ENCODE measurements at regions not wholly inside any gene's neighbourhood (a gene's known extent, or its start where the extent isn't known, plus 50 kb on each side); places are given as distances from the start of the nearest gene placed in this dataset.

DNA sequence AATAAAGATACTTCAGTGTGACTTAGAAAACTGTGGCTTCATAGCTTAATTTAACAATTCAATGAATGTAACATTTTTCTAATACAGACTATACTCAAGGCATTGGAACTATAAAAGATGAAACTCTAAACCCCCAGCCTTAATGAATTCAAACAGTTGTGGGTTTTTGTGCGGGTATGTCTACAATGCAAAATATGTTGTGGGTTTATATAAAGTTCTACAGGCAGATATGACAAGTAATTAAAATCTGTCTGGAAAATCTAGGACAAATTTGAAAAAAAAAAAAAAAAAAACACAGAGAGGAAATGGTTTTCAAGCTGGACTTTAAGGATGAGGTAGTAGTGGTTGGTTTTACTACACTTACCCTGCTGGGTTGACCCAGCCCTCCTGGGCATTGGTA is 467.5 kb upstream of the TLE4 start:
- DNase-seq (ENCODE audit: low read depth): no peak

GRCh38 chr9:79104951-79105350 is 466.8 kb upstream of the TLE4 start:
- DNase-seq (ENCODE audit: low read depth): no peak

GRCh38 chr9:79107911-79108676 is 463.7 kb upstream of the TLE4 start:
- DNase-seq (ENCODE audit: low read depth): no peak

DNA sequence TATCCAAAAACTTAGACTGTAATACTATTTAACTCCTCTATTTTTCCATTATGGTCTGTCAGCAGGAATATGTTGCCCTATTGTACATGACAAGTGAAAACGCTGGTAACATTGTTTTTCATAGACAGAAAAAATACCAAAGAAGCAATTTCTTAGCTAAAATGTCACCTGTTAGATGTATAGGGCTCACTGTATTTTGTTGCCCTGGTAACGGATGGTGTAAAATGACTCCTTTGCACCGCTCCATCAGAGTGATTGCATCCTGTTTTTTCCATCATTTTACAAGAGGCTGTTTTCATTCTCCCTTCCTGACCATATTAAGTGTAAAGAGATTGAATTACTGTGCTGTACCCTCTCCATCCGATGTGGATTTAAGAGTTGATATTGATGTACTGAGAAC is 460.1 kb upstream of the TLE4 start:
- DNase-seq (ENCODE audit: low read depth): no peak

DNA sequence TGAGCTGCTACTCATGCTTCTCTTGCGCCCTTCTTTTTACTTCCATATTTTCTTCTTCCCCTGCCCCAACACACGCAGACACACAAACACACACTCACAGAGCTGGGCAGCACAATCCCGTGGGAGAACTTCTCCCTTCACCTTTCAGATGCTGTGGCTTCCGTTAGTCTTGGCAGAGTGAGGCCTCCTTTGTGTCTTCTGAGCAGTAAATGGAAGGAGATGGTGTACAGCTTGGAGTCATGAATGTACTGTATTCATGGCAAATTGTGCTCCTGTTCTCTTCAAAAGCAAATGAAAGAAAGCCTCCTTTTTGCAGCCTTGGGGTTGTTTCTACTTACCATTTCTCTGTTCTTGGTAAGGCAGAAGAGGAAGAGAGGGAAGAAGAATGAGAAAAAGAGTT is 456.6 kb upstream of the TLE4 start:
- no peak for DNase-seq (ENCODE audit: low read depth)

DNA sequence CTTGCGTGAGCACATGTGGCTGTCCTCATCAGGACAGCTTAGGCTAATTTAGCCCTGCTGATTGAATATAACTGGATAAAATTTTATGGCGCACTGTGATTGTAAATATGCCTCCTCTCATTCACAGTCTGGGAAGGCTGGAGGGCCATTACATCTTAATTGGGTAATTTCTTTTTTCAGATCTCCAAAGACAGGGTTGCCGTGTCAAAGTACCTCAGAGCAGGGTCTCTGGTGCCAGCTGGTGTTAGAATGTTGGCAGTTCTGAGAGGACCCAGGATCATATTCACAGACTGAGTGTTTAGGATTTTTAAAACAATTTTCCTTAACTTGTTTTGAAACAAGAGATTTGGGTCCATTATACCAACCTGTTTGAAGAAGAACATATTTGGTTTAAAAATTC is 455.7 kb upstream of the TLE4 start:
- DNase-seq (ENCODE audit: low read depth): no peak

- no peak for DNase-seq (ENCODE audit: low read depth)
Measured at GRCh38 chr9:79116709-79117108, 455.1 kb upstream of the TLE4 start.

DNA sequence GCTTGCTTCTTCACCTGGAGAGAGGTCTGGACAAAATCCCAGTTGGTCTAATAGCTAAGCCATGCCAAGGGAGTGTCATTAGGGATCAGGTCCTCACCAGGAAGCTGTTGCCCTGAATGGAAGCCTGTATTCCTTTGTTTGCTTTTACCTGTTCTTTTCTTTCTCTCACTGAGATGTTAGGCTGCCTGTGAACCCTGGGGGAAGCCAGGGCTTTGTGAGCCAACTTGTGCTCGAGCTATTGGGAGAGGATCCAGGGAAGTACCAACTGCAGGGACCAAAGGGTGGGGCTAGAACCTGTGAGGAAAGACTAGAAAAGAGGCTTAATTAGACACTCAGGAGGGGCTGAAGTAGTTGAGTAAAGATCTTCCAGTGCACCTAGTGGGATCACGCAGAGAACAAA is 451.2 kb upstream of the TLE4 start:
- no peak for DNase-seq (ENCODE audit: low read depth)

- DNase-seq (ENCODE audit: low read depth): no peak
Measured at GRCh38 chr9:79120941-79121340, 450.8 kb upstream of the TLE4 start.

GRCh38 chr9:79123415-79123814 is 448.4 kb upstream of the TLE4 start:
- no peak for DNase-seq (ENCODE audit: low read depth)

DNA sequence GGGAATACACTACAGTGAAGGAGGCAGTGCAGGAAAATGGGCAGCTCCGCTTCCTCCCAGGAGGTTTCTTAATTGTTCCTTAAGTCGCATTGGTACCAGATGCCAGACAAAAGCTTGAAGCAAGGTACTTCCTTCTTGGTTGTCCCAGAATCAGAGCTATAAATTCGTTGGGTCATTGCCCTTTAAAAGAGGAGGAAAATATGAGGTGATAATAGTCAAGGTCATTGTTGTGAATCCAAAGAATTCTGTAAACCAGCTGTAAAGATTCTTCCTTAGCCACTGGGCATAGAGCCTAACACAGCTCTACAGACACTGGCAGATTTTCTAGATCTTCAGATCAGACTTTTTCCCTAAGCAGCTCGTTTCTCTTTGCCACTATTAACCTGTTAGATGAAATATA is 444.1 kb upstream of the TLE4 start:
- no peak for DNase-seq (ENCODE audit: low read depth)

DNA sequence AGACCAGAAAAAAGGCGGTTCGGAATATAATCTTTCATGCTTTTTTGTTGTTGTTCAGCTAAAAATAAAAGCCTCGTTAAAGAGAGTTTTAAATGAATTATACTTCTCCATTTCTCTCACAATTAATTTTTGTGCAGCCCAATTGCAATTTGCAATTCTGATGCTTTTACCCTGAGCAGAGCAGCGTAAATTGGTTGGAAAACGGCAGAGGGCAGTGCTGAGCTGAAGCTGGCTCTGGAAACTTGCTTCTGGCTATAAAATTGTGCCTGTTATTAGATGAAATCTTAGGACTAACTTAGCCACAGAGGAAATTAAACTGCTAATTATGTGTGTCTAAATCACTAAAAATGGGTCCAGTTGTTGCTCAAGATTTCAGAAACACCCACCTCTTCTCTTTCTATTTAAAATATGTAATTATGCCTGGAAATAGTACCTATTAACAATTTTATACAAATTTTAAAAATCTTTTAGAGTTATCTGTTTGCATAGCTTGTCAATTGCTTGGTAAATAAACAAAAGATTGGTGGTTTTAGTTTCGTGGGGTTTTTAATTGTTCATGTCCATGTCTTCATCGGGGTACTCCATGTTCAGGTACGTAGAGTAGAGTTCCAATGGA is 441.8 kb upstream of the TLE4 start:
- no peak for DNase-seq (ENCODE audit: low read depth)

GRCh38 chr9:79131246-79131774 is 440.5 kb upstream of the TLE4 start:
- DNase-seq (ENCODE audit: low read depth): no peak

GRCh38 chr9:79131824-79132377 is 439.9 kb upstream of the TLE4 start:
- DNase-seq (ENCODE audit: low read depth): no peak

DNA sequence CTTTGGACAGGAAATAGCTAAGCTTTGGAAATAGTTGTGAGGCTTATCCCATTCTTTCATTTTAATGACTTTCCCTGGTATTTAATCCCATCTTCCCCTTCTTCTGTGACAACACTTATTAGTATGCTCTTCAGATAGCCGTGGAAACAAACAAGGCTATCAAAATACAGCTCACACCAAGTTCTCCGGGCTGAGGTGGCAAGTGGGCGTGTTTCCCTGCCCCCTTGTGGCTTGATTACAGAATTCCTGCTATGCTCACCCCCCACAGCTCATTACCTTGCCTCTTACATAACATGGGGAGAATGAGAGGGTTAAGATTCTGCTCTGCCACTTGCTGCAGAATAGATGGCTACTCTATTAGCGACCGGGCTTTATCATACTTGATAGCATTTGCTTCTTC is 437.1 kb upstream of the TLE4 start:
- DNase-seq (ENCODE audit: low read depth): no peak

DNA sequence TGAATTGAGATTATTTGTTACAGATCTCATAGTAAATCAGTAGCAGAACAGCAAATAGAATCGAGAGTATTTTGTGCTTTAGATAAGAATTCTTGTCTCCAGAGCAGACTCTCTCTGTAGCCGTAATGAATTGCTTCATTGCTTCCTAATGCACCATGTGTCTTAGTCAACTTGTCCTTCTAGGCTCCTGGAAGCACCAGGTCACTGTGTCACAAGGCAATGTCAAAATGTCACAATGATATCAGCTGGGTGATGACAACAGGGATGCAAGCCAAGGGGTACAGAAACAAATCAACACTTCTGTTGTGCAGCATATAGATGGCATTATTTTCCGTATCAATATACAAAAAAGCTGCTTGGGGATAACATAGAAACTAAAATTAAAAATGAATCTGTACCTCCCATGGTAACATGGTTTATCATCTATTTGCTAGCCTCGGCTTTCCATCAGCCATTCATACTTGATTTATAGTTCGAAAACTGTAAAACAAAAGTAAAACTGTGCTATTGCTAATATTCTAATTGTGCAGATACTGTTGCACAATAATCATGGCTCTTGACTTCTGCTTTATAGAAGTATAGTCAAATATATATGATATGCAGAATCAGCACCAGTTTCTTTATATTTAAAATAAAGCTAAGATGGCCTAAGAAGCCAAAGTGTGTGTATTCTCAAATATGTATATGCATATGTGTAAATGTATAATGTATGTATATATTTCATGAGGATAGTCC is 435.9 kb upstream of the TLE4 start:
- DNase-seq (ENCODE audit: low read depth): no peak

DNA sequence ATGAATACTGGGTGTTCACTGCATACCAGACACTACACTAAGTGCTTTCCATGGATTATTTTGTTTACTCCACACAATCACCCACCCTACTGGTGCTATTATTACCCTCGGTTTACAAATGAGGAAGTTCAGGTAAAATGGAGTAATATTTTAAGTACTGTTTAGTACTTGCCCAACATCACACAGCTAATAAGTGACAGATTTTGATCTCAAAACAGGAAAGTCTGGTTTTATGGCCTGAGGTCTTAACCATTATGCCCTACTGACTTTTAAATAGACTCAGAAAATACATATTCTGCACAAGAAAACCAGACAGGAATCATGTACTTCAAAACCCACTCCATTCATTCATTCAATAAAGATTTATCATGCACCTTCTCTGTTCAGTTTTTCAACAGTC is 431.0 kb upstream of the TLE4 start:
- no peak for DNase-seq (ENCODE audit: low read depth)

DNA sequence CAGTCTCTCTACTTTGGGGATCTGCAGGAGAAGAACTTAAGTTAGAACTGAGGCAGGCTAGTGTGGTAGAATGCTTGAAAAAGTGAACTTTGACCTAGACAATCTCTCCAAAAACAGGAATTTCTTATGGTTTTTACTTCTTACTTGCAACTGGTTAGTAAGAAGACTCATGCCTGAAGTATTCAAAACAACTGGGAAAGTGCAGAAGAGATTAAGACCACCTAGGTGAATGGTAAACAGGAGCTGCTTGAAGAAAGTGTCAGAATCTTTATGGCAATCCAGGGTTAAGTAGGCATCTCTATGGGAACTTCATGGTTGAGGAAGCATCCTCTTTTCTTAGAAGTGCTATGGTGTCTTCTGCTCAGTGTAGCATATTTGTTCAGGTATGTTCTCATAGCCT is 428.6 kb upstream of the TLE4 start:
- no peak for DNase-seq (ENCODE audit: low read depth)

DNA sequence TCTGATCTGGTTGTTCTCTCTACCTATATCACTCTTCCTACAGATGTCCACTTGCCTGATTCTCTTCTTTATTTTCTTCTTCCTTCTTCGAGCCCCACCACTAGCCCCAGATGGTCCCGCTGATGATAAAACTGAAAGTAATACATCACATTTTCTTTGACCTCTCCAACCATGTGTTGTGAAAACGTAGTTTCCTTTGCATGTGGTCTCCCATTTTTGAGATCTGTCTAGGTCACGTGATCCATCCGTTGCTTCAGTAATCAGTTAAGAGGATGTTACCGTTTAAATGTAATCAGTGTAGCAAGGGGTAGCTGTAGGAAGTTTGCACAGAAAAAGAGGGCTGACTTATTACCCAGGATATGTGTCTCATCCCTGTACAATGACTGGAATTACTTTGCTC is 426.3 kb upstream of the TLE4 start:
- DNase-seq (ENCODE audit: low read depth): no peak

DNA sequence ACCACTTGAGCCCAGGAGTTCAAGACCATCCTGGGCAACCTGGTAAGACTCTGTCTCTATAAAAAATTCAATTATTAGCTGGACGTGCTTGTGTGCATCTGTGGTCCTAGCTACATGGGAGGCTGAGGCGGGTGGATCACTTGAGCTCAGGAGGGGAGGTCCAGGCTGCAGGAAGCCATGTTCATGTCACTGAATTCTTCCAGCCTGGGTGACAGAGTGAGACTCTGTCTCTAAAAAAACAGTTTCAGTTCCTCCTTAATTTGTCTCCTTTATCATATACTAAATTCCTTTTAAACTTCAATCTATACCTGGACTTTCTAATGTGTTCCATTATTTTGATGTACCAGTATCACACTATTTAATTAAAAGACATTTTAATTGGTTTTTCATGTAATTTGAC is 422.2 kb upstream of the TLE4 start:
- no peak for DNase-seq (ENCODE audit: low read depth)

DNA sequence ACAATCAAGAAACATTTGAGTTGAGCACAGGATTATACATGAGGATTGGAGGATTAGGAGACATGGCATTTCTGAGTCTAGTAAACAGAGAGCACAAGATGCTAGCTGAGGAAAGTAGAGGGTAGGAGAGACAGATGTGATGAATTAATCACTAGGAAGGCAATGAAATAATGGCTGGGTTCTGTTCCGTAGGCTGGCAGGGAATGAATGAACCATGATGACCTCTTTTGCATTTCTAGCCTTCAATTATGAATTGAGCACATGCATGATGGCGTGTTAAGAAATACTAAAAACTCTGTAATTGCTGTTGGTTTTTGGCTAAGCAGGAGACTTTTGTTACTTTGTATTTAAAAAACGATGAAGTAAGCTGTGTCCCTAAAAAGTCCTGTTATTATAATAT is 420.0 kb upstream of the TLE4 start:
- DNase-seq (ENCODE audit: low read depth): no peak

- DNase-seq (ENCODE audit: low read depth): no peak
Measured at GRCh38 chr9:79152306-79152705, 419.5 kb upstream of the TLE4 start.

- no peak for DNase-seq (ENCODE audit: low read depth)
Measured at GRCh38 chr9:79154806-79155205, 417.0 kb upstream of the TLE4 start.

Data from stimulated activated CD8-positive, alpha-beta memory T cell treated with anti-CD3 and anti-CD28 coated beads, Interleukin-15, amount 100 ng/mL, for 24 hours (primary cell).